Fibroblast of villous mesenchyme (primary cell): ENCODE measurements at regions not wholly inside any gene's neighbourhood (a gene's known extent, or its start where the extent isn't known, plus 50 kb on each side); places are given as distances from the start of the nearest gene placed in this dataset.

Experiments
- DNase-seq: peaks from one replicate; pipeline ENCODE4 v3.0.0-alpha.2; 2010; ENCODE audit warnings: low read depth
- H3K4me3 ChIP-seq: 2 replicates; pipeline ENCODE4 v1.5.1; 2011; ENCODE audit warnings: low read depth, mild to moderate bottlenecking, low read length
- TF ChIP-seq, protein P1 (sequence below): IDR thresholded peaks from 2 replicates; pipeline ENCODE4 v1.5.1; 2012; ENCODE audit warnings: low read depth, mild to moderate bottlenecking, low read length; ENCODE audit not compliant: insufficient read depth

DNA sequence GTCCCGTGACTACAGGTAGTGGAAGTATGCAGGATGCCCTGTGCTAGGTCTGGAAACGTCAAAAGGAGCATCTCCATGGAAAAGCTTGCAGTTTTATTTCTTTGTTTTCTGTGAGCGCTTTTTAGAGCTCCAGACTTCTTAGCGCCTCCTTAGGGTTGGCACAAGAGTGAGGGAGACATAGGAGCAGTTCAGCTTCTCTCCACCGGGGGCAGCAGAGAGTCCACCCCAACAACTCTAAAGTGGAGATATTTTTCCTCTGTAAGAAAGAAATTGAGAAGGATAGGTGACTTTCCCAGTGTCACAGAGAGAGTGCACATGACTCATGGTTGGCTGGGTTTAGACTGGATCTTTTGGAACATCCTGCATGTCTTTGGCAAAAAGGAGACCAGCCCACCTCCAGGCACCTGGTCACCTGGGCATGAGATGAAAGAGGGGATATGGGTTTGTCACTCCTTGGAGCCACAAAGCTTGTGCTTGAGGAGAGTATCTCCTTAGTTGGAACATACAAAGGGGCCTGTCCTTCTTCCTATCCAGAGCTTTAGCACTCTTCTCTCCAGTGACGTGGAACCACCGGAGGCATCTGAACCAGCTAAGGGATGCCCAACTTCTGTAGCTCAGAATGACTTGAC is 637.7 kb downstream of the SEMA5A start:
- H3K4me3 ChIP-seq, result no peak overlapping the region
- peak; percentile 23 for DNase-seq

DNA sequence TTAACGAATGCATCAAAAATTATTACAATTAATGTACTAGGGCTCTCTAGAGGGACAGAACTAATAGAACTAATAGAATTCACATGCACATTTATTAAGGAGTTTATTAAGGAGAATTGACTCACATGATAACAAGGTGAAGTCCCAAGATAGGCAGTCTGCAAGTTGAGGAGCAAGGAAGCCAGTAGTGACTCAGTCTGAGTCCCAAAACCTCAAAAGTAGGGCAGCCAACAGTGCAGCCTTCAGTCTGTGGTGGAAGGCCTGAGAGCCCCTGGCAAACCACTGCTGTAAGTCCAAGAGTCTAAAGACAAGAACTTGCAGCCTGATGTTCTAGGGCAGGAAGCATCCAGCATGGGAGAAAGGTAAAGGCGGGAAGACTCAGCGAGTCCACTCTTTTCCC is 633.8 kb downstream of the SEMA5A start:
- no peak for DNase-seq
- no peak overlapping the region for H3K4me3 ChIP-seq
- TF ChIP-seq, protein P1, sequence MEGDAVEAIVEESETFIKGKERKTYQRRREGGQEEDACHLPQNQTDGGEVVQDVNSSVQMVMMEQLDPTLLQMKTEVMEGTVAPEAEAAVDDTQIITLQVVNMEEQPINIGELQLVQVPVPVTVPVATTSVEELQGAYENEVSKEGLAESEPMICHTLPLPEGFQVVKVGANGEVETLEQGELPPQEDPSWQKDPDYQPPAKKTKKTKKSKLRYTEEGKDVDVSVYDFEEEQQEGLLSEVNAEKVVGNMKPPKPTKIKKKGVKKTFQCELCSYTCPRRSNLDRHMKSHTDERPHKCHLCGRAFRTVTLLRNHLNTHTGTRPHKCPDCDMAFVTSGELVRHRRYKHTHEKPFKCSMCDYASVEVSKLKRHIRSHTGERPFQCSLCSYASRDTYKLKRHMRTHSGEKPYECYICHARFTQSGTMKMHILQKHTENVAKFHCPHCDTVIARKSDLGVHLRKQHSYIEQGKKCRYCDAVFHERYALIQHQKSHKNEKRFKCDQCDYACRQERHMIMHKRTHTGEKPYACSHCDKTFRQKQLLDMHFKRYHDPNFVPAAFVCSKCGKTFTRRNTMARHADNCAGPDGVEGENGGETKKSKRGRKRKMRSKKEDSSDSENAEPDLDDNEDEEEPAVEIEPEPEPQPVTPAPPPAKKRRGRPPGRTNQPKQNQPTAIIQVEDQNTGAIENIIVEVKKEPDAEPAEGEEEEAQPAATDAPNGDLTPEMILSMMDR, result no peak

More for the DNA sequence above, 637.7 kb downstream of the SEMA5A start:
- TF ChIP-seq, protein P1, result peak; percentile 91

DNA sequence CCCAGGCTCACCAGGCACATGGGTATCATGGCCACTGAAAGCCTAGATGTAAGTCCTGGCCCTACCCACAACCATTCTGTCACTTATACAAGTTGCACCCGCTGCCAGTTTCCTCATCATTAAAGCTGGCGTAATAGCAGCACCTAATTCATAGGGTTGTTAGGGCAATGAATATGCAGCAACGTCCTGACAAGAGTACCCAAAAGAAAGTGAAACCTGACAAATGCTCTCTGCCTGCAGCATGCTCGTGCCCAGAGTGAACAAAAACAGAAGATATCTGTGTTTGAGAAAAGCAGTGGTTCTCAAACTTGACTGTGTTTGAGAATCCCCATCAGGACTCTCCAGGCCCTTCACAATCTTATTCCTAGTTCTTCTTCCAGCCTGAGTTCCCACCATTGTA is 632.4 kb downstream of the SEMA5A start:
- peak; percentile 8 for DNase-seq
- TF ChIP-seq, protein P1, result no peak
- no peak overlapping the region for H3K4me3 ChIP-seq

DNA sequence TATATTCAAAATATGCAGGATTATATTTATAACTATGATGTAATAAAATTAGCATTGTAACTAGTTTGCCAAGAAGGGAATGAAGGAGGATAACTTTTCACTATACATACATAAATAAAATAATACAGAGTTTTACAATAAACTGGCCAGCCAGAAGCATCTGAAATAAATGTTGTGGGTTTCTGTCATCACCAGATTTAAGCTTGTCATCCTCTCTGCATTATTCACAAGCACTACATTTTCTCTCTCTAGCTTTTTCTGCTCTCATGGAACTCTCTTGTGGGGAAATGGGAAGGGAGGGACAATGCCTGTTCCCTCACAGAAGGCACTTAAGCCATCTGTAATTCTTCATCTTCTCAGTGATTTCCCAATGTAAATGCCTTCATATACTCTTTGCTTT is 626.8 kb downstream of the SEMA5A start:
- TF ChIP-seq, protein P1, result no peak
- no peak for DNase-seq
- H3K4me3 ChIP-seq, result no peak overlapping the region

DNA sequence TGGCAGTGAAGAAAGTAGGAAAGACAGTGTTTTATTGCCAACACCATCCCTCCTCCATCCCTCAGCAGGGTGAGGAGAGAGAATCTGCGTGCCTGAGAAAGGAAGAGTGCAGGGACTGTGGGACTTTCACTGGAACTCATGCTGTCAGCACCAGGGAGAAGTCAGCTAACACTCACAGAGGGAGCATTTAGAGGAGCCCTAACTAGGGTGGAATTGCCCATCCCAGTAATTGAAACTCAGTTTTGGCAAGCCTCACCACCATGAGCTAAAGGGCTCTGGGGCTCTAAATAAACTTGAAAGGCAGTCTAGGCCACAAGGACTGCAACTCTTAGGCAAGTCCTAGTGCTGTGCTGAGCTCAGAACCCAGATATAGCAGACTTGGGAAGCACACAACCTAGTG is 622.3 kb downstream of the SEMA5A start:
- no peak for DNase-seq
- no peak overlapping the region for H3K4me3 ChIP-seq
- TF ChIP-seq, protein P1, result no peak

DNA sequence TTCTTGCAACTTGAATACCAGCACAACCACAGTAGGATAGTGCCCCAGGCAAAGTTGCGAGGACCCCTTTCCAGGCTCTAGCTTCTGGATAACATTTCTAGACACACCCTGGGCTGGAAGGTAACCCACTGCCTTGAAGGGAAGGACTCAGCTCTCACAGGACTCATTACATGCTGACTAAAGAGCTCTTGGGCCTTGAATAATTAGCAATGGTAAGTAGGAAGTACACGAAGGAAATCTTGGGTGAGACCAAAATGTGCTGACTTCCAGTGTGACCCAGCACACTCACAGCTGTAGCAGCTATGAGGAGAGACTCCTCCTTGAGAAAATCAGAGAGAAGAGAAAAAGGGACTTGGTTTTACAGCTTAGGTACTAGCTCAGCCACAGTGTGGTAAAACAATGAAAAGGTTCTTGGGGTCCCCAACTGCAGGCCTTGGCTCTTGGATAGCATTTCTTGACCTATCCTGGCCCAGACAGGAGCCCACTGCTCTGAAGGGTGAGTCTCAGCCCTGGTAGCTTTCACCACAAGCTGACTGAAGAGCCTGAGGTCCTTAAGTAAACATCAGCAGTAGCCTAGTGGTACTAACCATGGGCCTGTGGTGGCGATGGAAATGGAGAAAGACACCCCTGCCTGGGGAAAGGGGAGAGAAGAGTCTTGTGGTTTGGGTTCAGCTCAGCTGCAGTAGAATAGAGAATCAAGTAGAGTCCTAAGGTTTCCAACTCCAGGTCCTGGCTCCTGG is 621.7 kb downstream of the SEMA5A start:
- no peak for DNase-seq
- H3K4me3 ChIP-seq, result no peak overlapping the region
- TF ChIP-seq, protein P1, result no peak
